SJSA1 (cell line): ENCODE measurements at regions not wholly inside any gene's neighbourhood (a gene's known extent, or its start where the extent isn't known, plus 50 kb on each side); places are given as distances from the start of the nearest gene placed in this dataset.

Experiments
- DNase-seq, 2 experiments: peaks; one replicate each; pipeline ENCODE4 v3.0.0-alpha.2; 2015 to 2020; ENCODE audit warnings: low spot score in 2 of 2, low read depth in 1 of 2
- H3K27ac ChIP-seq: fragments of 250-450 bp; sonication (Bioruptor Pico); 2 replicates; pipeline ENCODE4 v1.5.1; 2020; ENCODE audit warnings: mild to moderate bottlenecking, moderate library complexity
- H3K27me3 ChIP-seq: fragments of 250-450 bp; sonication (Bioruptor Pico); replicated peaks from 2 replicates; pipeline ENCODE4 v1.5.1; 2020; ENCODE audit warnings: mild to moderate bottlenecking, moderate library complexity
- H3K36me3 ChIP-seq: fragments of 250-450 bp; sonication (Bioruptor Pico); 2 replicates; pipeline ENCODE4 v1.5.1; 2020; ENCODE audit warnings: mild to moderate bottlenecking
- H3K4me1 ChIP-seq: fragments of 250-450 bp; sonication (Bioruptor Pico); replicated peaks from 2 replicates; pipeline ENCODE4 v1.6.1; 2021; ENCODE audit warnings: mild to moderate bottlenecking
- H3K4me3 ChIP-seq: fragments of 250-450 bp; sonication (Bioruptor Pico); 2 replicates; pipeline ENCODE4 v1.5.1; 2020; ENCODE audit warnings: mild to moderate bottlenecking
- H3K9me3 ChIP-seq: fragments of 250-450 bp; sonication (Bioruptor Pico); replicated peaks from 2 replicates; pipeline ENCODE4 v1.5.1; 2020; ENCODE audit warnings: mild to moderate bottlenecking

DNA sequence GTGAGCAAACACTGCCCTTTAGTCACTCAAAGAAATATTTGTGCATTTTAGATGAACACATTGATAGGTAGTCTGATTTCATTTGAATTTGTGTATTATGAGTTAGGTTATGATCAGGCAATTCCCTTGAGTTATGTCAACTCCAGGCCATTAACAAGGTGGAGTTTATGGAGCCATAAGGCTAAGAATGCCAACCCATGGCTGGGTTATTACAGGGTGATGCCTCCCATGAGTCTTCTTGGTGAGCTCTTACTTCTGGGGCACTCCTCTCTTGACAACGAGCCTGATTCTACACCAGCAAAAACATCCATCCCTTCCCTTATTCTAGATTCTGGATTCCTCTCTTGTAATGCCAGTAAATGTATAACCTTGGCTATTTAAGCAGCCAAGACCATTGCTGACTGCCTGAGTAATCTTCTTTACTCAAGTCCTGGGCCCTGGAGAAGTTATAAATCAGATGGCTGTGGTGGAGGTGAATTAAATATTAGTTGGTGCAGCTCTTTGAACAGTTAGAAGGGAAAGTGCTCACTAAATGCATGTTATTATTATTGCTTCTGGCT lies 645.7 kb upstream of the TENM4 start:
- H3K9me3 ChIP-seq = no peaks in the 10 kb centered on the region
- H3K4me1 ChIP-seq = no peaks in the 10 kb centered on the region
- no peaks in the 10 kb centered on the region for H3K36me3 ChIP-seq
- DNase-seq = no peak
- no peaks in the 10 kb centered on the region for H3K27me3 ChIP-seq
- no peak overlapping the region for H3K4me3 ChIP-seq
- no peak overlapping the region for H3K27ac ChIP-seq

- Histone ChIP-seq H3K4me3 (no peak overlapping the region), H3K27ac (no peak overlapping the region), H3K4me1 (no peaks in the 10 kb centered on the region), H3K9me3 (no peaks in the 10 kb centered on the region), H3K27me3 (no peaks in the 10 kb centered on the region), H3K36me3 (no peaks in the 10 kb centered on the region)
- DNase-seq = no peak
These were observed 644.7 kb upstream of the TENM4 start for GRCh38 chr11:80085563-80085962.

DNA sequence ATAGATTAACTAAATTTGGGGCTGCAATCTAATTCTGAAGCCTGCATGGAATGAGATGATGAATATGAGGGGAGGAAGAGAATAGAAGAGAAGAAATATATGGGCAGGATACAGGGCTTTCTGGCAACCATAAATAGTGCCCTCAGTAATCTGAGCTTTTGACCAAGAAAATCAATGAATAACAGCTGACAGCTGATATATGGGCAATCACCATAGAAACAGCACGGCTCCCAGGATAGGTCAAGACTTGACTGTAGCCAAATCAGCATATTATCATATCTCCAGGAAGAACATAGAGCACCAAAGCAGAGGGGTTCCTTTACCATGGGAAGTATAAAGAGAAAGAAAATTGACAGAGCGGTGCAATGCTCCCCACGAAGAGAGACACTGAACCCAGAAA lies 643.8 kb upstream of the TENM4 start:
- Histone ChIP-seq H3K36me3 (no peaks in the 10 kb centered on the region), H3K27me3 (no peaks in the 10 kb centered on the region), H3K4me1 (no peaks in the 10 kb centered on the region), H3K9me3 (no peaks in the 10 kb centered on the region), H3K4me3 (no peak overlapping the region), H3K27ac (no peak overlapping the region)
- DNase-seq = no peak

DNA sequence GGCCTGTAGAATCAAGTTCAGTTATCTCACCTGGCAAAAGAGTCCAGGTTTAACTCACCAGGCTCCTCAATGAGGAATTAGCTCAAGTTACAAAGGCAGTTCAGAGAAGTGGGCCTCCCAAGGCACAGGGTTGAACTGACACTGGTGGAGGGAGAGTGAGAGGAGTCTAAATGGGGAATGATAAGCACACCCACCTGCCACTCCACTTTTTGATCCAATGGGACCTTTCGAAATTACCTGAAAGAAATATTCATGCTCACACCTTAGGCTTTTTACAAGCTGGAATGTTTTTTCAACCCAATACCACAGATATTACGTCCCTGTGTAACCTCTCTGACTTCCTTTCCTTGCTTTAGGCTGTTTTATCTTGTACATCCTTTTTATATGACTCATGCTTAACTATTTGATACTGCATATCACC lies 642.7 kb upstream of the TENM4 start:
- Histone ChIP-seq H3K9me3 (no peaks in the 10 kb centered on the region), H3K4me1 (no peaks in the 10 kb centered on the region), H3K27ac (no peak overlapping the region), H3K36me3 (no peaks in the 10 kb centered on the region), H3K4me3 (no peak overlapping the region), H3K27me3 (no peaks in the 10 kb centered on the region)
- DNase-seq = no peak

GRCh38 chr11:80082406-80082805 lies 641.6 kb upstream of the TENM4 start:
- no peaks in the 10 kb centered on the region for H3K36me3 ChIP-seq
- no peaks in the 10 kb centered on the region for H3K4me1 ChIP-seq
- H3K27ac ChIP-seq = no peak overlapping the region
- no peaks in the 10 kb centered on the region for H3K9me3 ChIP-seq
- H3K4me3 ChIP-seq = no peak overlapping the region
- no peak for DNase-seq
- no peaks in the 10 kb centered on the region for H3K27me3 ChIP-seq

DNA sequence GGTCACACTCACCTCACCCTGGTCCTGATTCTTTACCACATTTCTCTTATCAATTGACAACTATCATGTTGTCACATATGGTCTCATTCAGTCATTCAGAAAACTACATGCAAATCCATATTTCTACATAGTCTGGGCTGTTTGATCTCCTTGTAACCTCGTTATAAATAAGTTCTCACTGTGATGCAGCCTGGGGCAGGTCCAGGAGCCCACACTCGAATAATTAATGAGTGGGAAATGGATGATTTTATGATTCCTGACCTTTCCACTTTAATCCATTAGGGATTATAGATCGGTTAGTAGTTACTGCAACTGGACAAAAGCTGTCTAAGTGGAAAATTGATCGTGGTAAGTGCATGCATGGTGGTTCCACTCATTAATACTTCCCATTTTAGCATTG lies 636.3 kb upstream of the TENM4 start:
- no peaks in the 10 kb centered on the region for H3K4me1 ChIP-seq
- no peak for DNase-seq
- no peak overlapping the region for H3K27ac ChIP-seq
- H3K36me3 ChIP-seq = no peaks in the 10 kb centered on the region
- H3K27me3 ChIP-seq = no peaks in the 10 kb centered on the region
- H3K4me3 ChIP-seq = no peak overlapping the region
- H3K9me3 ChIP-seq = no peaks in the 10 kb centered on the region

GRCh38 chr11:80074837-80075236 lies 634.0 kb upstream of the TENM4 start:
- no peaks in the 10 kb centered on the region for H3K4me1 ChIP-seq
- no peak for DNase-seq
- no peaks in the 10 kb centered on the region for H3K36me3 ChIP-seq
- H3K4me3 ChIP-seq = no peak overlapping the region
- no peak overlapping the region for H3K27ac ChIP-seq
- no peaks in the 10 kb centered on the region for H3K27me3 ChIP-seq
- no peaks in the 10 kb centered on the region for H3K9me3 ChIP-seq

DNA sequence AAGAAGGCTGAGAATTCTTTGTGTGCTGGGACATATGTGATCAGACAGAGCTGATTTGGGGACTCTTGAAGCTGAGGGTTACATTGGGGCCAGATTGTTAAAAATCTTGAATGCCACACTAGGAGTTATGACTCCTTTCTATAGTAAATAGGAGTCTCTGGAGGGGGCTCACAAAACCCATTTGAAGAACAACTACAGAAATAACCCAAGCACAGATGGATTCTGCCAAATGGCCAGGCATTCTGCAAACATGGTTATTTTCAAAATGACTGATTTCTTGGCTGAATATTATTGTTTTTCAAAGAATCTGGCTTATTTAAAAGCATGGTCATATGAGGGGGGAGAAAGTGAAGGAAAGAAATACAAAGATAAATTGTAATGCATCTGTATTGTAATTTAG lies 625.5 kb upstream of the TENM4 start:
- H3K4me1 ChIP-seq = no peaks in the 10 kb centered on the region
- no peak overlapping the region for H3K4me3 ChIP-seq
- H3K36me3 ChIP-seq = no peaks in the 10 kb centered on the region
- H3K27me3 ChIP-seq = no peaks in the 10 kb centered on the region
- H3K9me3 ChIP-seq = no peaks in the 10 kb centered on the region
- no peak overlapping the region for H3K27ac ChIP-seq
- DNase-seq = no peak

- H3K36me3 ChIP-seq = no peaks in the 10 kb centered on the region
- no peak for DNase-seq
- H3K4me3 ChIP-seq = no peak overlapping the region
- H3K4me1 ChIP-seq = no peaks in the 10 kb centered on the region
- no peak overlapping the region for H3K27ac ChIP-seq
- no peaks in the 10 kb centered on the region for H3K27me3 ChIP-seq
- no peaks in the 10 kb centered on the region for H3K9me3 ChIP-seq
These were observed 624.3 kb upstream of the TENM4 start for GRCh38 chr11:80065086-80065485.

DNA sequence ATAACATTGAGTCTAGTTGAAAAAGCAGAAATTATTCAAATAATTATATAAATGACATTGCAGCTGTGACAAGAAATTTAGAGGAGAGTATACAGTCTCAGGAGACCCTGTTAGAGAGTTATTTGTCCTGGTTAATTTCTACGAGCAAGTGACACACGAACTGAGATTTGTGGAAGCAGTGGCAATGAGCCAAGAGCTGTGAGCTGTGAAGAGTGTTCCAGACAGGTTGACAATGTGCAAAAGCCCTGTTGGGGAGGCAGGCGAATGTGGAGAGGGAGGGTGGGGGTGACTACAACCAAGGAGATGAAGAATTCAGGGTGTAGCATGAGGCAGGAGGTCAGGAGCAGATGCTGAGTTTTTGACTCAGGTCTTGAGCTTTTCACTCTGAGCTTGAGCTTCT lies 620.2 kb upstream of the TENM4 start:
- no peaks in the 10 kb centered on the region for H3K27me3 ChIP-seq
- H3K4me1 ChIP-seq = no peaks in the 10 kb centered on the region
- no peak for DNase-seq
- no peak overlapping the region for H3K27ac ChIP-seq
- H3K9me3 ChIP-seq = no peaks in the 10 kb centered on the region
- no peak overlapping the region for H3K4me3 ChIP-seq
- H3K36me3 ChIP-seq = no peaks in the 10 kb centered on the region

DNA sequence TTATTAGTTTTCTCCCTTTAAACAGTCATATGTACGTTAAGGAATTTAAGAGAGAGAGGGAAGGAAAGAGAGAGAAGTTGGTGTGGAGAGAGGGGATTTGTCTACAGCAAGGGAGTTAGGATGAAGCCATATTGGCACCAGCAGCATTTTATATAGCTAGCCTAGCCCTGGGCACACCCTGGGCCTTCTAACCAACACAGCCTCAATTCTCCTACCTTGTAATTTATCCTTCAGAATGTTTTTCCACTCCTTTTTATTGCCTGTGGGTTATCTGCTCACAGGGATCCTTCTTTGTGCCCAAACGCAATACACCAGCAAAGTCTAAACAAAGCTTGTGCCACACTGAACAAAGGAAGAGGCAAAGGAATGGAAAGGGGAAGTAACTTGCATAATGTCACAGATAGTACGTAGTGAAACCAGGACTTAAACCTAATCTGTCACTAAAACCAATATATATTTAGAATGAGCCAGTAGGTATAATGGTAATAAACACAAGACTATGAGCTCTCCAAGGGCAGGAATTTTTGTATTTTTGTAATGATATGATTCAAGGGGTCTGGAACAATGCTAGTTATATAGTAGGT lies 613.8 kb upstream of the TENM4 start:
- Histone ChIP-seq H3K27ac (no peak overlapping the region), H3K4me3 (no peak overlapping the region), H3K27me3 (no peaks in the 10 kb centered on the region), H3K36me3 (no peaks in the 10 kb centered on the region), H3K9me3 (no peaks in the 10 kb centered on the region), H3K4me1 (no peaks in the 10 kb centered on the region)
- DNase-seq = no peak

GRCh38 chr11:80048513-80048912 lies 607.7 kb upstream of the TENM4 start:
- DNase-seq = no peak
- H3K4me1 ChIP-seq = no peaks in the 10 kb centered on the region
- no peak overlapping the region for H3K4me3 ChIP-seq
- H3K27me3 ChIP-seq = no peaks in the 10 kb centered on the region
- no peaks in the 10 kb centered on the region for H3K9me3 ChIP-seq
- no peaks in the 10 kb centered on the region for H3K36me3 ChIP-seq
- H3K27ac ChIP-seq = no peak overlapping the region

DNA sequence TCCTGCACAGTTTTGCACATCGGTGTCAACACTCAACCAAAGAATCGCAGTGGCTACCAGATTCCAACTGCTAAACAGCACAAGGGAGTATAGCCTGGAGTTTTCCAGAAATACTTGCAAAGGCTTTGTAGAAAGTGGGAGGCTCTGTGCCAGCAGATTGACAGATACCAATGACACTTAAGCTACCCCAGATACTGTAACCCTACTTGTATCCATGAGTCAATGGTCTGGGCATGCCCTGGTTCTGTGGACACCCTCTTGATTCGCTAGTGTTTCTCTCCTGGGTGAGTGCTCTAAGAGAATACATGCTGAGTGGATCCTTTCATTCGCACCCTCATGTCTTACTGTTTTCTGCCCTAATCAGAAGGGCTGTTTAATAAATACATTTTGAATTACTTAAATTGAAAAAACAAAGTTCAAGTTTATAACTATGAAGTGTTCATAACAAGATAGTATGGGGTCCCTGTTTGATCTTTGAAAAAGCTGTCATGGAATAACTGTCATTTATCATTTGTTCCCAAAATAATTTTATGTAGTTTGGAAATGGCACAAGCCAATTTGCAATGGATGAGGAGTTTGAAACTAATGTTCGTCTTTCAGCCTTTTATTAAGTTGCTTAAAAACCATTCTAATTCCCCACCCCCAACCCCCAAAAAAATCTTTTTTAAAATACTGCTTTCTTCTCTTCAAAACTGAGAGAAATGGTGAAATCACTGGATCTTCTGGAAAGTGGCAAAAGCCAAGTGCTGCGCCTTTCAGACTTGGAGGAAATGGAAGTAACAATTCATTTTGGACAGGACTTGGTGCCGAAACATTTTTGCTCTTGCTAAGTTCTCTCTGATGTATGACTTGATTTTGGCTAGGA lies 600.5 kb upstream of the TENM4 start:
- H3K4me3 ChIP-seq = no peak overlapping the region
- no peaks in the 10 kb centered on the region for H3K36me3 ChIP-seq
- H3K27me3 ChIP-seq = no peaks in the 10 kb centered on the region
- H3K27ac ChIP-seq = no peak overlapping the region
- H3K4me1 ChIP-seq = no peaks in the 10 kb centered on the region
- no peaks in the 10 kb centered on the region for H3K9me3 ChIP-seq
- DNase-seq = no peak

DNA sequence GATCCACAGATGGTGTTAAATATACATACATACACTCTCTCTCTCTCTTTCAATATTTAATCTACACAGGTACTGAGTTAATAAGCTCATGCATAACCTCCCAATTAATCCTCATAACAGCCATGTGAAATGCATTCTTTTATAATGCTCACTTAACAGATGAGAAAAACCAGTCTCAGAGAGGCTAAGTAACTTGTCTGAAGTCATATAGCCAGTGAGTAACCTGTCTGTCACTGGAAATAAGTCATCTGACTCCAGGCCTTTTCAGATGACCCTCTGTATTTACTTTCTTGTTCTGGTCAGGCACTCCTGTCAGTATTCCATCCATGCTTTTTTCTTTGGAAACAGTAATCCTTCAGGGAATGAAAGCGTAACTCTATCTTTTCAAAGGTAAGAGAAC lies 594.0 kb upstream of the TENM4 start:
- no peak overlapping the region for H3K4me3 ChIP-seq
- no peaks in the 10 kb centered on the region for H3K36me3 ChIP-seq
- no peaks in the 10 kb centered on the region for H3K9me3 ChIP-seq
- DNase-seq = no peak
- no peaks in the 10 kb centered on the region for H3K4me1 ChIP-seq
- no peaks in the 10 kb centered on the region for H3K27me3 ChIP-seq
- H3K27ac ChIP-seq = no peak overlapping the region
